B cell (primary cell): ENCODE measurements at regions not wholly inside any gene's neighbourhood (a gene's known extent, or its start where the extent isn't known, plus 50 kb on each side); places are given as distances from the start of the nearest gene placed in this dataset.

Source experiments
- ATAC-seq: fragments of 200-7000 bp; cut with Tn5 transposase; one replicate; pipeline ENCODE4 v1.10.0; 2021; ENCODE audit warnings: low read depth, mild to moderate bottlenecking, moderate number of reproducible peaks, moderate library complexity
- CTCF ChIA-PET: fragments of 350-600 bp; sonication (Branson Sonifier 250); formaldehyde crosslinking; loops from one replicate; lab custom pipeline; 2021; ENCODE audit warnings: antibody characterized with exemption, inconsistent platforms; lab: Charles Lee
- POLR2A ChIA-PET: fragments of 350-600 bp; sonication (Branson Sonifier 250); formaldehyde crosslinking; loops from one replicate; lab custom pipeline; 2021; ENCODE audit warnings: antibody characterized with exemption; lab: Charles Lee
- DNase-seq: peaks from one replicate; pipeline ENCODE4 v3.0.0; 2013
- H2AFZ ChIP-seq: 2 replicates; pipeline ENCODE4 v1.6.1; 2012; ENCODE audit warnings: mild to moderate bottlenecking, low read depth, low read length; ENCODE audit not compliant: insufficient read depth, poor library complexity, severe bottlenecking
- H3K27ac ChIP-seq, 2 donors: 1 replicate in 1 of 2; 2 replicates in 1 of 2; pipeline ENCODE4 v1.5.1; 2012 to 2013; ENCODE audit warnings: low read length in 2 of 2, mild to moderate bottlenecking in 2 of 2, moderate library complexity in 1 of 2
- H3K27me3 ChIP-seq, 4 experiments: fragments of 200-600 bp in 1 of 4; sonication (generic) in 1 of 4; replicated peaks in 1 of 4; 1 replicate in 2 of 4; 2 replicates in 2 of 4; pipeline versions ENCODE4 v1.6.1 to v1.7.0; 2013 to 2016; ENCODE audit warnings: low read length in 3 of 4, mild to moderate bottlenecking in 2 of 4, mixed read lengths in 1 of 4, moderate library complexity in 1 of 4; ENCODE audit not compliant: insufficient read depth in 4 of 4, control insufficient read depth in 3 of 4; ENCODE audit errors: control extremely low read depth in 1 of 4
- H3K36me3 ChIP-seq, 2 experiments: replicated peaks in 1 of 2; 1 replicate in 1 of 2; 2 replicates in 1 of 2; pipeline versions ENCODE4 v1.6.1 to v1.7.1; 2013; ENCODE audit warnings: low read length in 1 of 2; ENCODE audit not compliant: insufficient read depth in 2 of 2, control insufficient read depth in 1 of 2; ENCODE audit errors: control extremely low read depth in 1 of 2, extremely low read depth in 1 of 2
- H3K4me1 ChIP-seq, 2 donors: fragments of 200-600 bp in 1 of 2; sonication (generic) in 1 of 2; 1 replicate in 1 of 2; 2 replicates in 1 of 2; pipeline versions ENCODE4 v1.5.1 to v1.6.1; 2013 to 2017; ENCODE audit warnings: low read length in 2 of 2; ENCODE audit not compliant: control insufficient read depth in 2 of 2, insufficient read depth in 2 of 2
- H3K4me2 ChIP-seq: replicated peaks from 2 replicates; pipeline ENCODE3; 2012; ENCODE audit warnings: mild to moderate bottlenecking, low read depth, low read length; ENCODE audit not compliant: poor library complexity, severe bottlenecking
- H3K4me3 ChIP-seq, 5 experiments: fragments of 200-600 bp in 1 of 5; sonication (generic) in 1 of 5; 1 replicate in 3 of 5; 2 replicates in 2 of 5; pipeline versions ENCODE4 v1.5.1 to v1.7.0; 2011 to 2016; ENCODE audit warnings: low read length in 4 of 5, mild to moderate bottlenecking in 4 of 5, low read depth in 2 of 5, control low read depth in 1 of 5, moderate library complexity in 1 of 5; ENCODE audit not compliant: insufficient read depth in 1 of 5; ENCODE audit errors: control extremely low read depth in 1 of 5, extremely low read depth in 1 of 5
- H3K79me2 ChIP-seq: fragments of 200-600 bp; sonication (generic); one replicate; pipeline ENCODE4 v1.6.0; 2016; ENCODE audit warnings: low read length; ENCODE audit not compliant: control insufficient read depth, insufficient read depth
- H3K9ac ChIP-seq: fragments of 200-600 bp; sonication (generic); 2 replicates; pipeline ENCODE4 v1.6.1; 2017; ENCODE audit warnings: mild to moderate bottlenecking, low read length, moderate library complexity
- H3K9me3 ChIP-seq, 3 donors: one replicate each; pipeline versions ENCODE4 v1.6.1 to v1.7.1; 2013; ENCODE audit warnings: low read length in 2 of 3; ENCODE audit not compliant: control insufficient read depth in 2 of 3, insufficient read depth in 1 of 3; ENCODE audit errors: control extremely low read depth in 1 of 3
- H4K20me1 ChIP-seq: 2 replicates; pipeline ENCODE4 v1.6.0; 2012; ENCODE audit warnings: mild to moderate bottlenecking, low read length; ENCODE audit not compliant: insufficient read depth, control insufficient read depth, poor library complexity, severe bottlenecking
- H3K27ac Mint-ChIP-seq: one replicate; pipeline ENCODE4 v1.8.0; 2021; ENCODE audit warnings: mixed read lengths
- H3K27me3 Mint-ChIP-seq: one replicate; pipeline ENCODE4 v1.8.0; 2021; ENCODE audit warnings: mixed read lengths
- H3K4me1 Mint-ChIP-seq: one replicate; pipeline ENCODE4 v1.8.0; 2021; ENCODE audit warnings: mixed read lengths
- H3K4me3 Mint-ChIP-seq: one replicate; pipeline ENCODE4 v1.8.0; 2021; ENCODE audit warnings: mixed read lengths
- H3K9me3 Mint-ChIP-seq: one replicate; pipeline ENCODE4 v1.8.0; 2022; ENCODE audit warnings: mixed read lengths; ENCODE audit not compliant: insufficient read depth
- EZH2 ChIP-seq: IDR thresholded peaks from 2 replicates; pipeline ENCODE4 v1.6.1; 2012; ENCODE audit warnings: borderline replicate concordance, low read depth, mild to moderate bottlenecking, moderate library complexity, low read length; ENCODE audit not compliant: insufficient read depth, poor library complexity, severe bottlenecking
- WGBS: methylation state at CpG from one replicate; pipeline ENCODE4 v1.1.5; 2013; ENCODE audit warnings: missing lambda C conversion rate; ENCODE audit not compliant: insufficient coverage; 5-methylcytosine and 5-hydroxymethylcytosine counted together
- intact Hi-C: fragments of 100-400 bp; cut with micrococcal nuclease; formaldehyde crosslinking; loops from one replicate; pipeline ENCODE4 v1.10.0; 2022
- TF ChIP-seq, protein P1 (sequence below): fragments of 200-600 bp; IDR thresholded peaks from one replicate; pipeline ENCODE4 v1.8.0; 2022; ENCODE audit warnings: antibody characterized with exemption, mild to moderate bottlenecking

DNA sequence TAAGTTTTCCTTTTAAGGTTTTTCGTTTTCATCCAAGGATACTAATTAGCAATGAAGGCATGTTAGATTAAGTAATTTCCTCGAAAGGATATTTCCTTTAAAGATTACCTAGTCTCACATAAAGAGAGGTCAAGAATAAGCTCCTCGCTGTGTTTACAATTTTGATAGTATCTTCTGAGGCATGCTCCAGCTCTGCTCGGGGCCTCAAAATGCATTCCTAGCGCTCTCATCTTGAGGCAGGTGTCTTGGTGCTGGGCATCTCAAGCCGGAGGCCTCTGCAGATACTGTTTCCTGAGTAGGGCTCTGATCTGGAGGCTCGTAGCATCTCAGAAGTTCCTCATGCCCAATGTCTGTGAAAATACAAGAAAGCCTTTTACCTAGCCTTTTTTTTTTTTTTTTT is 128.6 kb upstream of the SNX19 start:
- no peak overlapping the region for H3K4me3 ChIP-seq
- no peak overlapping the region for H3K4me3 Mint-ChIP-seq
- H3K9ac ChIP-seq, result no peak overlapping the region
- no peaks in the 10 kb centered on the region for H3K4me1 ChIP-seq
- H3K27me3 Mint-ChIP-seq, result peaks cover 4% of the 10 kb centered on the region
- H3K9me3 ChIP-seq, result peaks cover 0 to 8% (median 0%) of the 10 kb centered on the region in 3 donors
- H3K9me3 Mint-ChIP-seq, result no peaks in the 10 kb centered on the region
- no peaks in the 10 kb centered on the region for H3K36me3 ChIP-seq
- no peaks in the 10 kb centered on the region for H4K20me1 ChIP-seq
- no peaks in the 10 kb centered on the region for H3K79me2 ChIP-seq
- ChIA-PET CTCF (no interaction called here), POLR2A (no interaction called here)
- no peak overlapping the region for H3K27ac Mint-ChIP-seq
- no peak overlapping the region for H3K4me2 ChIP-seq
- H2AFZ ChIP-seq, result no peak overlapping the region
- no peaks in the 10 kb centered on the region for H3K27me3 ChIP-seq
- ATAC-seq (no peak), DNase-seq (no peak)
- intact Hi-C loops, result no loop called here
- TF ChIP-seq, protein P1, sequence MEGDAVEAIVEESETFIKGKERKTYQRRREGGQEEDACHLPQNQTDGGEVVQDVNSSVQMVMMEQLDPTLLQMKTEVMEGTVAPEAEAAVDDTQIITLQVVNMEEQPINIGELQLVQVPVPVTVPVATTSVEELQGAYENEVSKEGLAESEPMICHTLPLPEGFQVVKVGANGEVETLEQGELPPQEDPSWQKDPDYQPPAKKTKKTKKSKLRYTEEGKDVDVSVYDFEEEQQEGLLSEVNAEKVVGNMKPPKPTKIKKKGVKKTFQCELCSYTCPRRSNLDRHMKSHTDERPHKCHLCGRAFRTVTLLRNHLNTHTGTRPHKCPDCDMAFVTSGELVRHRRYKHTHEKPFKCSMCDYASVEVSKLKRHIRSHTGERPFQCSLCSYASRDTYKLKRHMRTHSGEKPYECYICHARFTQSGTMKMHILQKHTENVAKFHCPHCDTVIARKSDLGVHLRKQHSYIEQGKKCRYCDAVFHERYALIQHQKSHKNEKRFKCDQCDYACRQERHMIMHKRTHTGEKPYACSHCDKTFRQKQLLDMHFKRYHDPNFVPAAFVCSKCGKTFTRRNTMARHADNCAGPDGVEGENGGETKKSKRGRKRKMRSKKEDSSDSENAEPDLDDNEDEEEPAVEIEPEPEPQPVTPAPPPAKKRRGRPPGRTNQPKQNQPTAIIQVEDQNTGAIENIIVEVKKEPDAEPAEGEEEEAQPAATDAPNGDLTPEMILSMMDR, result no peak
- TF ChIP-seq EZH2, result no peak
- H3K27ac ChIP-seq, result no peak overlapping the region
- no peaks in the 10 kb centered on the region for H3K4me1 Mint-ChIP-seq
- 94% methylated on average over 4 of the region's 7 CpGs for WGBS

DNA sequence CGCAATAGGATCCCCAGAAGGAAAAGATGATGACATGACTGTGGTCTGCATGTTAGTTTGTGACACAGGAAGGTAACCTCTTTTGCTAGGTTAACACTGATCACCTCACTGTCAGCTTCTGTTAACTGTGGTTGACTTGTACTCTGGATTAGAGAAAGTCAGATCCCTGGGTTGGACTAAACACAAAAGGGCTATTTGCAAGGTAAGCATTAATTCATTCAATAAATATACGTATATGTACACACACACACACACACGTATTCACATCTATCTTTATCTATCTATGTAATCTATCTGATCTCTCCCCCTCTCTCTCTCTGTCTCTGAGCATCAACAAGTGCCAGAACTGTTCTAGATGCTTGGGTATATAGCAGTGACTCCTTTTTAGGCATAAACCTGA is 136.1 kb upstream of the SNX19 start:
- intact Hi-C loops, result no loop called here

More for the DNA sequence above, 136.1 kb upstream of the SNX19 start:
- TF ChIP-seq EZH2, result no peak
- TF ChIP-seq, protein P1, result no peak
- CTCF ChIA-PET, result no interaction called here
- Histone ChIP-seq H3K4me1 (no peaks in the 10 kb centered on the region), H3K27ac (no peak overlapping the region), H4K20me1 (no peaks in the 10 kb centered on the region), H3K4me3 (no peak overlapping the region), H3K36me3 (no peaks in the 10 kb centered on the region), H3K79me2 (no peaks in the 10 kb centered on the region), H3K4me2 (no peak overlapping the region), H2AFZ (no peak overlapping the region), H3K9me3 (peaks cover 0 to 2% (median 0%) of the 10 kb centered on the region in 3 donors), H3K27me3 (no peaks in the 10 kb centered on the region), H3K9ac (no peak overlapping the region)
- POLR2A ChIA-PET, result no interaction called here
- H3K4me3 Mint-ChIP-seq, result no peak overlapping the region
- no peak overlapping the region for H3K27ac Mint-ChIP-seq
- no peaks in the 10 kb centered on the region for H3K4me1 Mint-ChIP-seq
- DNase-seq (no peak), ATAC-seq (no peak)
- no CpG with 5 or more reads among the region's 3 CpGs for WGBS
- peaks cover 7% of the 10 kb centered on the region for H3K27me3 Mint-ChIP-seq
- H3K9me3 Mint-ChIP-seq, result no peaks in the 10 kb centered on the region
